HS-5 (cell line): ENCODE measurements at regions not wholly inside any gene's neighbourhood (a gene's known extent, or its start where the extent isn't known, plus 50 kb on each side); places are given as distances from the start of the nearest gene placed in this dataset.

ENCODE experiments used
- DNase-seq: peaks from one replicate; pipeline ENCODE4 v3.0.0-alpha.2; 2012; ENCODE audit warnings: low read depth

DNA sequence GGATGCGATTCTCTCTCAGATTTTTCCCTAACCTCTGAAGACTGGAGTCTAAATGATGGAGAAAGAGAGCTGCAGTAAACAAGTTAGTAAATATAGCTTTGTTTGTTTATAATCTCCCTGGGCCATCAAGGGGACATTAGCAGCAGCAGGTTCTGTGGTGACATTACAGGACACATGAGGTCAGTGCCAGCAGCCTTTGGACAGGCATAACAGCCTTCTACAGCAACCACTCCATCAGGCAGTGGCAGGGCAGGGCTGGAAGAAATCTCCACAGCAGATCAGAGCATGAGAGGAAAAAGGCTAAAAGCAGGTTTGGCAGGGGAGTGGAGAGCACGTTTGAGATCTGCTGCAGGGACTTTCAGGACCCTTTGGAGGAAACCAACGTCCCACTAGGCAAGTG, 127.6 kb upstream of the ACP3 start:
- no peak for DNase-seq

DNA sequence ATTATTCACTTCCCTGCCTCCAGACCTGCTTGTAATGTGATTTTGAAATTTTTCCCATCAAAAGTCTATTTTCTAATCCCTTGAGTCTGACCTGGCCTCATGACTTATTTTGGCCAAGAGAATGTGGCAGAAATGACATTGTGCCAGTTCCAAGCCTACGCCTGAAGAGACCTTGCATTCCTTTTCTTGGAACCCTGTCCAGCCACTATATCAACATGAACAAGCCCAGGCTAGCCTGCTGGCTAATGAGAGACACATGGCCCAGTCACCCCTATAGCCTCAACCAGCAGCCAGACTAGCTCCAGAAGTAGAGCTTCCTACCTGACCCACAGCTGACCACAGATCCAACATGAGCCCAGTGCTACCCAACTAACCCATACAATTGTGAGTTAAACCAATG, 121.1 kb upstream of the ACP3 start:
- no peak for DNase-seq

DNA sequence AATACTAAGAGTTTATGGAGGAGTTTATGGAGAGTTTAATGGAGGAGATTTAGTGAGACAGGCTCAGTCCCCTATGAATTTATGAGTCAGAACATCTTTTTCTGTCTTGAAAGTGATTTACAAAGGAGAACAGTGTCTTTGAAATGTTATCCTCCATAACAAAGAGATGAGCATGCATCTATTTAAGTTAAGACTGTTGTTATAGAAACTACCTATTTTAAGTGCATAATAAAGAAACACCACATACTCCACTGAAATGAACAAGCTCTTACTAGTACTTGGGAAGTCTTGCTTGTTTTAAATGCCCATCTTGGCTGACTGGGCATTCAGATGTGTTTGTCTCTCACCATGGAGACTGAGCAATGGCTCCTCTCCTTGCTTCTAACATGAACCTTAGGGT, 118.7 kb upstream of the ACP3 start:
- no peak for DNase-seq

- DNase-seq = no peak
These were observed 117.8 kb upstream of the ACP3 start for GRCh38 chr3:132199451-132199850.

DNA sequence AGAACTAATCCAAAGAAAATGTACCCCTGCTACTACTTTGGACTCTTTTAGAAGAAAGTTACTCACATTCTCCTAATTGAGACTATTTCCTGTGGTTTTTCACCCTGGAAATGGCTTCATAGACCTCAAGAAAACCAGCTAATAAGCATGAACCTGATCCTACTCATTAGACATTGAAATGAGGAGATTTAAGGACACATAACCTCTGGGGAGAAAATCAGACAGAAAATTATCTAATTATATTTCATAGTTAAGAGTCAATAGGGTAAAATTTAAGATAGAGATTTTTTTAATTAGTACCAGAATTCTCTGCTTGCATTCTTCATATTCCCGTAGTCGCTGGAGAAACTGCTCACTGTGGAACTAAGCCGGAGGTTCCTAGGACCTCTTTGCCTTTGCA, 114.6 kb upstream of the ACP3 start:
- no peak for DNase-seq

DNA sequence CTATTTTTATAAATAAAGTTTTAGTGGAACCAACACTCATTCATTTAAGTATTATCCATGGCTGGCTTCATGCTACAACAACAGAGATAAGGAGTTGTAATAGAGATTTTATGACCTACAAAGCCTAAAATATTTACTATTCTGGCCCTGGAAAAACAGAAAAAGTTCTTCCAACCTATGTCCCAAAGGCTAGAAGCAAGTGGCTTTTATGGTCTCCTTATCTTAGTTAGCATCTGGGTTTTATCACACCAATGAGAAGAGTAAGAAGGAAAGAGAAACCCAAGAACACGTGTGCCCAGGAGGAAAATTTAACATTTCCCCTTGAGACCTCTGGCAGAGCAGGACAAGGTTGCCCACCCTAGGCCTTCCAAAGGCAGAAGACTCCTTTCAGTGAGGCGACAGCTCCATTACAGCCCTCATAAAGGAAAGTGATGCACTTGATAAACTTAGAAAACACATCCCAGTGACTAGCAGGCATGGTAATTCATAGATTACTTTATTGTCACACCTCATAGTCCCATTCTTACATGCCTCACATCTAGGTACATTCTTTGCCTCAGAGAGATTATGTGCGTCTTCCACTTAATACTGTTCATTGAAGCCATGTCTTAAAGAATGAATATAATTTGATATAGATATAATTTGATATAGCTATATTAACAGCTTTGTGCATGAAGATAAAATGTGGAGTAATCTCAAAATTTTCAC, 113.2 kb upstream of the ACP3 start:
- no peak for DNase-seq

DNA sequence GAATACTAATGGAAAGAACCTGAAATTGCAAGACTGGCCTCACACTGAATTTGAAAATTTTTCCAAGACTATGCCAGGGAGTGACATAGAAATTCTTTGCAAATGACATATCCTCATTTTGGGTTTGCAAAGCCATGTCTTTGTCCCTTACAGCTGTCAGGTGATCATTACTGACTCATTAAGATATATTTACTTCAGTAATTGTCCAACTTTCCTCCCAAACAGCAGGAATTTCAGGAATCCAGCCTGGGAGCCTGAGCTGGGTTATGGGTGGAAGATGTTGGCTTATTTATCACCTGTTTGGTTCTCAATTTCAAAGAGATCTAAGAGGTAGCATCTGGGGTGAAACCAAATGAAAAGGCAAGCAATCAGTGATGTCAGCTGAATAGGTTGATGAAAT, 111.6 kb upstream of the ACP3 start:
- DNase-seq = no peak

- no peak for DNase-seq
These were observed 107.4 kb upstream of the ACP3 start for GRCh38 chr3:132209855-132210254.

- no peak for DNase-seq
These were observed 106.5 kb upstream of the ACP3 start for GRCh38 chr3:132210476-132211346.

- no peak for DNase-seq
These were observed 105.3 kb upstream of the ACP3 start for GRCh38 chr3:132211896-132212295.

- no peak for DNase-seq
These were observed 98.1 kb upstream of the ACP3 start for GRCh38 chr3:132218817-132219755.

GRCh38 chr3:132220986-132221385, 96.2 kb upstream of the ACP3 start:
- no peak for DNase-seq

DNA sequence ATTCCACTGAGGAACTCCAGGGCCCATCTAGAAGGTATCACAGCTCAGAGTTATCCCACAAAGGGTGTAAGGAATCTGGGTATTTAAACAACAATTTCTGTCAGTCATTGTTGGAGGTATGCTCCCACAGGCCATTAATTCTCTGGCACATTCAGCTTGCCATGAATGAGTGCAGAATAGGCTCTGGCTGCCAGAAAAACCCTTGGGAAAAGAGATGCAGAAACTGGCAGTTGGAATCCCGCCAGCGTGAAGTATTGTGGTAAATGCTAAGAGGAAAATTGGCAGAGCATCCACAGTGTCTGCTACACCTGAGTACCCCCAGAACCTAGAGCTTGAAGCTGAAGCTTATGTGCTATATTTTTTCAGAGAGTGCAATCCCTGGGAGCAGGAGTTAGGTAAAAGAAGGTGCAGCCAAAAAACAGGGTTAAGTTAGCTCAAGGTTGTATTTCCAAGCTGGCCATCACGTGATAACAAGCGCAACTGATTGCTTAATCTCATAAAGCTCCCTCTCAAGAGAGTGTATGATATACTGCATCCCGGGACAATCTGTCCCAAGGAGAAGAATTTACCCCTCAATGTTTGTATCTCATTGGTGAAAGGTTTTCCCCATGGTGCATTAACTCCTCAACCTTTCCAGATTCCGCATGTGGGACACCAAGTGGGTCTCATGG, 94.2 kb upstream of the ACP3 start:
- no peak for DNase-seq

- DNase-seq = no peak
These were observed 91.5 kb upstream of the ACP3 start for GRCh38 chr3:132225664-132226063.

DNA sequence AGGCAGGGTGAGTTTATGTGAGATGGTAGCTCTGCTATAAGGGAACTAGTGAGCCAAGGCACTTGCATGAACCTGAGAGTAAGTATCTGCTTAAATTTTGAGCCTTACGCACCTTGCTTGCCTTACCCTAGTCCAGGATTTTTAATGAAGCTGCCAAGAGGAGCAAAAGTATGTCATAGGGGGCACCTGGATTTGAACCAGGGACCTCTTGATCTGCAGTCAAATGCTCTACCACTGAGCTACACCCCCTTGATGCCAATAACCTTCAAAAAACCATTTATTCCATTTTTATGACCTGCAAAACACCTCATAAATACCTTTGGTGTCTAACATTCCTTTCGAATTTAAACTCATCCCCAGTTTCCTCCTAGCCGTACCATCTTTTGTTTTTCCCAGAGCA, 88.3 kb upstream of the ACP3 start:
- DNase-seq = no peak

GRCh38 chr3:132229641-132230040, 87.6 kb upstream of the ACP3 start:
- DNase-seq = no peak

DNA sequence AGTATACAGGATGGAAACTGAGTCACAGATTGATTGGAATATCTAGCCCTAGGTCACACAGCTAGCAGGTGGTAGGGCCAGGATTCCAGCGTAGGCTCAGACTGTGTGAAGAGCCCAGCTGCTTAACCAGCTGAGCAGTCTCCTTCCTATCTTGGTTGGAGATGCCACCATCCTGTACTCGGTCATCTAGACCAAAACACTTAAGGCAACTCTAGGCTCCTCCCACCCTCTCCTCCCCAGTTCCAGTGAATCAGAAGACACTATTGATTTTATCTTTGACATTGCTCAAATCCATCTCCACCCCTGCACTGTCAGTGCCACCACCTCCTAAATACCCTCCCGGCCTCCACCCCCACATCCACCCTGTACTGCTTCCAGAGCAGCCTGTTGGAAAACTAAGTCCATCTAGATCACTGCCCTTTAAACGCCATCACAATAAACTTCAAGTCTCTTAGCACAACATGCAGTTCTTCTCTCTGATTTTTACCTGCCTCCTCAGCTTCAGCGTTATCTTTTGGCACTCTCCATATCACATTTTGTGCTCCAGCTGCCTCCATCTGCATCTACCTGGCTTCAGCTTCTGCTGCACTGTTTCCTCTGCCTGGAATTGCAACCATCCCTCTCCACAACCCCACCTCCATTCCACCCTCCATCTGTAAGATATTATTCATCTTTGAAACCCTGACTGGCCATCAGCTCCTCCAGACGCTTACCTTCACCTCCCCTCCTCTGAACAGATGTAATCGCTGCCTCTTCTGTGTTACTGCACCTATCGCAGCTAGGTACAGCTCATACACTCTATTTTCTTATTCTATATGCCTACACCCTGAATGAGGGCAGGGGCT, 86.8 kb upstream of the ACP3 start:
- DNase-seq = no peak

DNA sequence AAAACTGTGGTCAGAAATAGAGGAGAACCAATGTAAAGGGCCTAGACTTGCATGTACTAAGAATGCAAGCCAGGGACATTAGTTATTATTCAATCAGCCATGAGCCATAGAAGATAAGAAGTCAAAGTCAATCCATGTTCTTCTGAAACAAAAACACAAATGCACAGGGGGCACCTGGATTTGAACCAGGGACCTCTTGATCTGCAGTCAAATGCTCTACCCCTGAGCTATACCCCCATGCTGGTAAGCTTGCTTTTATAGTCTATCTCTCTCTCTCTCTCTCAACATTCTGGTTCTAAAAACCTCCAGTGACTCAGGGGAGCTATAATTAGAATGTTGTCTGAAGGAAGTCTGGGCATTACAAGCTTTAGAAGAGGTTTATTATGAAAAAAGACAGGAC, 85.6 kb upstream of the ACP3 start:
- peak; percentile 48 for DNase-seq

- no peak for DNase-seq
These were observed 84.9 kb upstream of the ACP3 start for GRCh38 chr3:132232231-132232792.
